K562 (cell line): ENCODE measurements at regions not wholly inside any gene's neighbourhood (a gene's known extent, or its start where the extent isn't known, plus 50 kb on each side); places are given as distances from the start of the nearest gene placed in this dataset.

ENCODE experiments used
- ATAC-seq: fragments of 200-7000 bp; cut with Tn5 transposase; 3 replicates; pipeline ENCODE4 v1.9.1; 2020; ENCODE audit warnings: moderate library complexity
- BruUV-seq: library from RNA; stranded (reverse); fragments of 400-500 nt; replicated peaks from 2 replicates; lab custom pipeline; 2021; lab: Mats Ljungman, UMichigan
- CTCF ChIA-PET: fragments of 300-600 bp; formaldehyde crosslinking; extraction: SDS; loops from one replicate; lab custom pipeline; 2021; ENCODE audit warnings: low intra/inter-chr PET ratio; lab: Yijun Ruan, JAX
- POLR2A ChIA-PET: fragments of 300-600, 350-650 bp; sonication (Branson Sonifier 250); formaldehyde crosslinking; extraction: SDS; loops from one replicate; lab custom pipeline; 2021; ENCODE audit warnings: antibody characterized with exemption, inconsistent platforms; lab: Yijun Ruan, JAX
- DNase-seq, 4 experiments: peaks; one replicate each; pipeline versions ENCODE4 v3.0.0 to v3.0.0-alpha.2; 2011 to 2018; ENCODE audit warnings: low spot score in 3 of 4, mixed read lengths in 3 of 4; ENCODE audit errors: extremely low read depth in 1 of 4
- FAIRE-seq: peaks from 2 replicates; lab custom pipeline; 2011; peaks lifted over from hg19 to GRCh38; lab: Jason Lieb, UNC
- H2AFZ ChIP-seq: 2 replicates; pipeline ENCODE4 v1.6.0; 2011; ENCODE audit warnings: low read depth, low read length, control low read depth, inconsistent platforms
- H3K27ac ChIP-seq: fragments of 200-600 bp; 3 replicates; pipeline ENCODE4 v1.8.0; 2011; ENCODE audit warnings: low read depth, mild to moderate bottlenecking, control low read depth, inconsistent platforms, low read length, moderate library complexity, mixed read lengths; ENCODE audit errors: extremely low read depth
- H3K27me3 ChIP-seq, 2 experiments: fragments of 300-600 bp in 1 of 2; 2 replicates in 1 of 2; 3 replicates in 1 of 2; pipeline versions ENCODE4 v1.6.0 to v1.8.0; 2011; ENCODE audit warnings: inconsistent platforms in 2 of 2, low read length in 2 of 2, mild to moderate bottlenecking in 1 of 2, mixed read lengths in 1 of 2, moderate library complexity in 1 of 2; ENCODE audit not compliant: control insufficient read depth in 2 of 2, insufficient read depth in 2 of 2
- H3K36me3 ChIP-seq: fragments of 300-600 bp; 3 replicates; pipeline ENCODE4 v1.8.0; 2011; ENCODE audit warnings: mild to moderate bottlenecking, low read length, inconsistent platforms; ENCODE audit not compliant: control insufficient read depth, insufficient read depth
- H3K4me1 ChIP-seq, 2 experiments: fragments of 200-600 bp in 1 of 2; replicated peaks in 1 of 2; 2 replicates in 1 of 2; 3 replicates in 1 of 2; pipeline versions ENCODE4 v1.5.1 to v1.8.0; 2011; ENCODE audit warnings: inconsistent platforms in 2 of 2, low read length in 2 of 2, mild to moderate bottlenecking in 1 of 2, mixed read lengths in 1 of 2, moderate library complexity in 1 of 2; ENCODE audit not compliant: control insufficient read depth in 2 of 2, insufficient read depth in 2 of 2
- H3K4me2 ChIP-seq: 2 replicates; pipeline ENCODE4 v1.6.1; 2011; ENCODE audit warnings: low read length, control low read depth, inconsistent platforms, mixed read lengths; ENCODE audit not compliant: insufficient read depth
- H3K4me3 ChIP-seq: fragments of 200-600 bp; sonication (generic), shearing (Covaris generic); 2 replicates; pipeline ENCODE4 v1.5.1; 2016; ENCODE audit warnings: control low read depth, inconsistent platforms
- H3K79me2 ChIP-seq: fragments of 200-600 bp; 3 replicates; pipeline ENCODE4 v1.8.0; 2011; ENCODE audit warnings: low read length, inconsistent platforms; ENCODE audit not compliant: control insufficient read depth, insufficient read depth
- H3K9ac ChIP-seq, 2 experiments: 2 replicates each; pipeline versions ENCODE4 v1.6.0 to v1.6.1; 2011; ENCODE audit warnings: low read depth in 2 of 2, low read length in 2 of 2, control low read depth in 1 of 2, inconsistent platforms in 1 of 2, mild to moderate bottlenecking in 1 of 2, mixed read lengths in 1 of 2; ENCODE audit not compliant: insufficient read depth in 1 of 2
- H3K9me1 ChIP-seq: one replicate; pipeline ENCODE4 v1.6.0; 2011; ENCODE audit warnings: inconsistent platforms, mild to moderate bottlenecking, low read length, moderate library complexity; ENCODE audit not compliant: control insufficient read depth, insufficient read depth
- H3K9me3 ChIP-seq: replicated peaks from 2 replicates; pipeline ENCODE4 v1.5.1; 2011; ENCODE audit warnings: low read depth, low read length, inconsistent platforms; ENCODE audit not compliant: control insufficient read depth, insufficient read depth
- H4K20me1 ChIP-seq: replicated peaks from 2 replicates; pipeline ENCODE4 v1.6.1; 2011; ENCODE audit warnings: low read length, inconsistent platforms, mixed read lengths; ENCODE audit not compliant: control insufficient read depth, insufficient read depth
- CTCF ChIP-seq, 3 experiments: IDR thresholded peaks in 2 of 3; conservative IDR thresholded peaks in 1 of 3; 2 replicates each; pipeline ENCODE4 v1.5.1; 2011 to 2012; ENCODE audit warnings: low read length in 3 of 3, mild to moderate bottlenecking in 3 of 3, control low read depth in 2 of 3, improper control_type of control experiment in 1 of 3, inconsistent platforms in 1 of 3, low read depth in 1 of 3, mixed read lengths in 1 of 3, moderate library complexity in 1 of 3; ENCODE audit not compliant: insufficient read depth in 2 of 3
- ELK3 ChIP-seq: fragments of 450-650 bp; formaldehyde crosslinking; IDR thresholded peaks from 2 replicates; pipeline ENCODE4 v1.4.0; 2020; ENCODE audit warnings: mild to moderate bottlenecking
- FOXM1 ChIP-seq, 2 experiments: fragments of 450-650 bp in 1 of 2; sonication (generic) in 1 of 2; formaldehyde crosslinking in 1 of 2; IDR thresholded peaks; 2 replicates each; pipeline versions ENCODE4 v1.6.1 to v1.9.0; 2017 to 2022; ENCODE audit warnings: low read depth in 2 of 2, mild to moderate bottlenecking in 2 of 2, missing genetic modification reagents in 1 of 2, moderate library complexity in 1 of 2
- NR2F6 ChIP-seq: fragments of 450-650 bp; formaldehyde crosslinking; IDR thresholded peaks from 2 replicates; pipeline ENCODE4 v1.4.0; 2020; ENCODE audit warnings: mild to moderate bottlenecking
- PHTF2 ChIP-seq: fragments of 250-450 bp; sonication (Bioruptor Pico); IDR thresholded peaks from 2 replicates; pipeline ENCODE4 v1.5.0; 2021; ENCODE audit warnings: mild to moderate bottlenecking
- RFX7 ChIP-seq: fragments of 250-450 bp; sonication (Bioruptor Pico); IDR thresholded peaks from 2 replicates; pipeline ENCODE4 v1.5.1; 2021; ENCODE audit warnings: mild to moderate bottlenecking
- SIN3A ChIP-seq, 2 experiments: fragments of 150-350 bp in 1 of 2; IDR thresholded peaks; 2 replicates each; pipeline ENCODE4 v1.6.1; 2011 to 2016; ENCODE audit warnings: borderline replicate concordance in 2 of 2, low read depth in 2 of 2, low read length in 2 of 2, mild to moderate bottlenecking in 2 of 2, moderate library complexity in 2 of 2; ENCODE audit not compliant: control insufficient read depth in 1 of 2
- SIX5 ChIP-seq, 2 experiments: IDR thresholded peaks; 2 replicates each; pipeline ENCODE4 v1.6.1; 2011; ENCODE audit warnings: low read length in 2 of 2, borderline replicate concordance in 1 of 2, low read depth in 1 of 2, mild to moderate bottlenecking in 1 of 2, moderate library complexity in 1 of 2; ENCODE audit not compliant: insufficient read depth in 1 of 2
- TARDBP ChIP-seq: fragments of 450-650 bp; IDR thresholded peaks from 2 replicates; pipeline ENCODE4 v1.6.1; 2016
- U2AF2 ChIP-seq: fragments of 200-400 bp; formaldehyde crosslinking; optimal IDR thresholded peaks from 2 replicates; pipeline ENCODE3; 2017; ENCODE audit warnings: low read depth, mild to moderate bottlenecking, low read length
- ZC3H8 ChIP-seq: fragments of 450-650 bp; IDR thresholded peaks from 2 replicates; pipeline ENCODE4 v1.6.1; 2017
- ZKSCAN3 ChIP-seq: fragments of 250-450 bp; sonication (Bioruptor Pico); IDR thresholded peaks from 2 replicates; pipeline ENCODE4 v1.4.0; 2020
- ZNF140 ChIP-seq: fragments of 250-450 bp; sonication (Bioruptor Pico); IDR thresholded peaks from 2 replicates; pipeline ENCODE4 v1.8.0; 2021; ENCODE audit warnings: moderate library complexity, mild to moderate bottlenecking, inconsistent platforms
- ZNF212 ChIP-seq: fragments of 450-650 bp; formaldehyde crosslinking; IDR thresholded peaks from 2 replicates; pipeline ENCODE4 v1.4.0; 2020; ENCODE audit warnings: mild to moderate bottlenecking
- ZNF696 ChIP-seq: fragments of 250-450 bp; sonication (Bioruptor Pico); conservative IDR thresholded peaks from 2 replicates; pipeline ENCODE4 v1.4.0; 2020; ENCODE audit warnings: mild to moderate bottlenecking, moderate library complexity
- ZNF699 ChIP-seq: fragments of 250-450 bp; sonication (Bioruptor Pico); IDR thresholded peaks from 2 replicates; pipeline ENCODE4 v1.8.0; 2021; ENCODE audit warnings: mild to moderate bottlenecking, moderate library complexity; ENCODE audit not compliant: insufficient replicate concordance
- ZNF76 ChIP-seq: fragments of 250-450 bp; sonication (Bioruptor Pico); IDR thresholded peaks from 2 replicates; pipeline ENCODE4 v1.4.0; 2020; ENCODE audit warnings: mild to moderate bottlenecking, moderate library complexity, borderline replicate concordance
- WGBS: fragments of 100-300 bp; shearing (Covaris generic); methylation state at CpG from one replicate; pipeline ENCODE4 v1.1.6; 2016; ENCODE audit warnings: low coverage, mixed read lengths; ENCODE audit not compliant: insufficient coverage; ENCODE audit errors: missing lambda C conversion rate; 5-methylcytosine and 5-hydroxymethylcytosine counted together
- in situ Hi-C: fragments of 300-500 bp; cut with MboI; formaldehyde crosslinking; loops from 4 replicates; pipeline ENCODE4 v1.15.0; 2018; ENCODE audit warnings: inconsistent platforms, mixed read lengths
- intact Hi-C: fragments of 100-400 bp; cut with micrococcal nuclease; formaldehyde crosslinking; loops from 2 replicates; pipeline ENCODE4 v1.14.2; 2022

GRCh38 chr5:92328584-92329259 lies 945.6 kb upstream of the ARRDC3 start:
- H3K27ac ChIP-seq = no peak overlapping the region
- 6% methylated on average over 4 of the region's 4 CpGs for WGBS

More at GRCh38 chr5:92328584-92329259, 945.6 kb upstream of the ARRDC3 start:
- FAIRE-seq = no peak
- H3K9me3 ChIP-seq = no peaks in the 10 kb centered on the region; the same call in 1 of the 2 replicates
- no peak overlapping the region for H3K9ac ChIP-seq
- in situ Hi-C loops = no loop called here
- no peak for ATAC-seq
- H4K20me1 ChIP-seq = no peaks in the 10 kb centered on the region
- H2AFZ ChIP-seq = no peak overlapping the region
- no peaks in the 10 kb centered on the region for H3K79me2 ChIP-seq
- BruUV-seq = no TSS peak
- H3K4me2 ChIP-seq = no peak overlapping the region
- H3K4me3 ChIP-seq = no peak overlapping the region
- ChIA-PET POLR2A (no interaction called here), CTCF (no interaction called here)
- intact Hi-C loops = no loop called here
- H3K4me1 ChIP-seq = no peaks in the 10 kb centered on the region
- DNase-seq = no peak
- no peaks in the 10 kb centered on the region for H3K36me3 ChIP-seq
- TF ChIP-seq ELK3 (CRISPR knock-in tag) (no peak), CTCF (IDR thresholded peaks at IDR 0.05 in 2 of 3, conservative IDR thresholded peaks at IDR 0.05 in 1 of 3; ENCODE audit: insufficient read depth in 2 of 3, low read depth in 1 of 3, low read length in 3 of 3) (no peak), RFX7 (no peak), ZNF140 (CRISPR knock-in tag) (no peak), PHTF2 (CRISPR knock-in tag) (no peak), ZNF696 (CRISPR knock-in tag) (no peak), ZC3H8 (no peak), ZNF212 (no peak), ZNF76 (CRISPR knock-in tag) (no peak), U2AF2 (no peak), FOXM1 (IDR thresholded peaks at IDR 0.05; ENCODE audit: low read depth) (no peak), FOXM1 (CRISPR knock-in tag; IDR thresholded peaks at IDR 0.05; ENCODE audit: low read depth) (no peak), ZKSCAN3 (CRISPR knock-in tag) (no peak), NR2F6 (CRISPR knock-in tag) (no peak), SIX5 (IDR thresholded peaks at IDR 0.05; ENCODE audit: borderline replicate concordance in 1 of 2, insufficient read depth in 1 of 2, low read depth in 1 of 2, low read length in 2 of 2) (no peak), ZNF699 (CRISPR knock-in tag) (no peak), SIN3A (IDR thresholded peaks at IDR 0.05; ENCODE audit: borderline replicate concordance in 2 of 2, control insufficient read depth in 1 of 2, low read depth in 2 of 2, low read length in 2 of 2) (no peak), TARDBP (no peak)
- H3K27me3 ChIP-seq = no peaks in the 10 kb centered on the region
- H3K9me1 ChIP-seq = no peaks in the 10 kb centered on the region
